GM10248 (cell line): ENCODE measurements at regions not wholly inside any gene's neighbourhood (a gene's known extent, or its start where the extent isn't known, plus 50 kb on each side); places are given as distances from the start of the nearest gene placed in this dataset.
"Not testable (repeated sequence)": the region's sequence is repeated elsewhere in the genome, so short reads cannot be mapped to it uniquely, and the experiment has no call there.

Experiments
- CTCF ChIA-PET: fragments of 300-600 bp; sonication (Branson Sonifier 250); formaldehyde crosslinking; extraction: SDS; loops from one replicate; lab custom pipeline; 2021; ENCODE audit warnings: antibody characterized with exemption; lab: Yijun Ruan, JAX
- POLR2A ChIA-PET: fragments of 350-650 bp; sonication (Branson Sonifier 250); formaldehyde crosslinking; extraction: SDS; loops from one replicate; lab custom pipeline; 2020; ENCODE audit warnings: antibody characterized with exemption; lab: Yijun Ruan, JAX
- DNase-seq: peaks from one replicate; pipeline ENCODE4 v3.0.0; 2012; ENCODE audit errors: extremely low spot score
- CTCF ChIP-seq: IDR thresholded peaks from 2 replicates; pipeline ENCODE4 v1.5.1; 2012; ENCODE audit warnings: mild to moderate bottlenecking, low read depth; ENCODE audit errors: extremely low read depth, missing control alignments, control extremely low read depth

GRCh38 chr3:152771120-152771519 is 63.8 kb upstream of the P2RY1 start:
- POLR2A ChIA-PET: interaction anchor here (0.7 kb wide), 1 partner anchor 8 kb away, joined by 5 read pairs; no protein-coding TSS in a partner anchor
- no peak for TF ChIP-seq CTCF
- no peak for DNase-seq
- CTCF ChIA-PET: interaction anchor here (1.4 kb wide), 1 partner anchor 15 kb away, joined by 6 read pairs; no protein-coding TSS in a partner anchor

- ChIA-PET CTCF (interaction anchor here (1.1 to 1.8 kb wide), 5 partner anchors 8 to 27 kb away, joined by 3 to 6 read pairs (median 4); no protein-coding TSS in a partner anchor), POLR2A (no interaction called here)
- TF ChIP-seq CTCF: no peak
Measured at GRCh38 chr3:152772674-152773225, 62.2 kb upstream of the P2RY1 start.

GRCh38 chr3:152773633-152774032 is 61.3 kb upstream of the P2RY1 start:
- TF ChIP-seq CTCF: no peak
- no peak for DNase-seq
- ChIA-PET POLR2A (no interaction called here), CTCF (no interaction called here)

More at GRCh38 chr3:152772674-152773225, 62.2 kb upstream of the P2RY1 start:
- DNase-seq: no peak

- POLR2A ChIA-PET, CTCF ChIA-PET, DNase-seq: not testable (repeated sequence)
Measured at GRCh38 chr3:152774230-152774629, 60.7 kb upstream of the P2RY1 start.

- ChIA-PET CTCF (interaction anchor here (0.8 kb wide), 1 partner anchor 19 kb away, joined by 3 read pairs; no protein-coding TSS in a partner anchor), POLR2A (no interaction called here)
- TF ChIP-seq CTCF: no peak
- no peak for DNase-seq
Measured at GRCh38 chr3:152778022-152778421, 56.9 kb upstream of the P2RY1 start.

GRCh38 chr3:152779653-152780052 is 55.3 kb upstream of the P2RY1 start:
- no peak for DNase-seq
- no peak for TF ChIP-seq CTCF
- ChIA-PET POLR2A (no interaction called here), CTCF (interaction anchor here (1.1 to 1.7 kb wide), 4 partner anchors 8 to 205 kb away, joined by 3 to 4 read pairs (median 3); no protein-coding TSS in a partner anchor)

- ChIA-PET CTCF (interaction anchor here (1.1 to 1.7 kb wide), 3 partner anchors 8 to 36 kb away, joined by 3 to 4 read pairs (median 3); no protein-coding TSS in a partner anchor), POLR2A (no interaction called here)
- TF ChIP-seq CTCF: no peak
- DNase-seq: no peak
Measured at GRCh38 chr3:152780553-152780952, 54.4 kb upstream of the P2RY1 start.
